ENCODE measurements at regions not wholly inside any gene's neighbourhood (a gene's known extent, or its start where the extent isn't known, plus 50 kb on each side); places are given as distances from the start of the nearest gene placed in this dataset.

GRCh38 chr14:71705460-71705859 lies 226.8 kb upstream of the RGS6 start:
- Mint-ChIP-seq H3K4me1 (ENCODE audit: low read depth) (peaks cover 4% of the 10 kb centered on the region), H3K4me3 (no peak overlapping the region), H3K9me3 (no peaks in the 10 kb centered on the region), H3K27ac (no peak overlapping the region), H3K27me3 (no peaks in the 10 kb centered on the region), H3K36me3 (ENCODE audit: low read depth) (peaks cover 70% of the 10 kb centered on the region)
- Histone ChIP-seq H3K9me3 (ENCODE audit: control insufficient read depth in 1 of 2, insufficient read depth in 1 of 2, low read length in 2 of 2) (no peaks in the 10 kb centered on the region), H3K36me3 (ENCODE audit: insufficient read depth, low read length) (peaks cover 14% of the 10 kb centered on the region), H3K27me3 (ENCODE audit: control insufficient read depth in 1 of 2, insufficient read depth in 2 of 2, low read length in 2 of 2) (no peaks in the 10 kb centered on the region), H3K4me3 (ENCODE audit: low read length) (no peak overlapping the region), H3K27ac (ENCODE audit: low read depth in 1 of 2, low read length in 2 of 2) (no peak overlapping the region), H3K4me1 (ENCODE audit: insufficient read depth, low read length) (no peaks in the 10 kb centered on the region)
- POLR2A ChIA-PET: no interaction called here
- CTCF ChIA-PET: no interaction called here
- TF ChIP-seq, protein P1, sequence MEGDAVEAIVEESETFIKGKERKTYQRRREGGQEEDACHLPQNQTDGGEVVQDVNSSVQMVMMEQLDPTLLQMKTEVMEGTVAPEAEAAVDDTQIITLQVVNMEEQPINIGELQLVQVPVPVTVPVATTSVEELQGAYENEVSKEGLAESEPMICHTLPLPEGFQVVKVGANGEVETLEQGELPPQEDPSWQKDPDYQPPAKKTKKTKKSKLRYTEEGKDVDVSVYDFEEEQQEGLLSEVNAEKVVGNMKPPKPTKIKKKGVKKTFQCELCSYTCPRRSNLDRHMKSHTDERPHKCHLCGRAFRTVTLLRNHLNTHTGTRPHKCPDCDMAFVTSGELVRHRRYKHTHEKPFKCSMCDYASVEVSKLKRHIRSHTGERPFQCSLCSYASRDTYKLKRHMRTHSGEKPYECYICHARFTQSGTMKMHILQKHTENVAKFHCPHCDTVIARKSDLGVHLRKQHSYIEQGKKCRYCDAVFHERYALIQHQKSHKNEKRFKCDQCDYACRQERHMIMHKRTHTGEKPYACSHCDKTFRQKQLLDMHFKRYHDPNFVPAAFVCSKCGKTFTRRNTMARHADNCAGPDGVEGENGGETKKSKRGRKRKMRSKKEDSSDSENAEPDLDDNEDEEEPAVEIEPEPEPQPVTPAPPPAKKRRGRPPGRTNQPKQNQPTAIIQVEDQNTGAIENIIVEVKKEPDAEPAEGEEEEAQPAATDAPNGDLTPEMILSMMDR (IDR thresholded peaks at IDR 0.05): no peak
- no peak for DNase-seq
- intact Hi-C loops (cut with DNase I, micrococcal nuclease): no loop called here
- no peak for ATAC-seq (ENCODE audit: poor library complexity)

- intact Hi-C loops (cut with DNase I, micrococcal nuclease): no loop called here
- ATAC-seq (ENCODE audit: poor library complexity) (no peak), DNase-seq (no peak)
- Histone ChIP-seq H3K27ac (ENCODE audit: low read depth in 1 of 2, low read length in 2 of 2) (no peak overlapping the region), H3K4me3 (ENCODE audit: low read length) (no peak overlapping the region), H3K4me1 (ENCODE audit: insufficient read depth, low read length) (no peaks in the 10 kb centered on the region), H3K27me3 (ENCODE audit: control insufficient read depth in 1 of 2, insufficient read depth in 2 of 2, low read length in 2 of 2) (no peaks in the 10 kb centered on the region), H3K9me3 (ENCODE audit: control insufficient read depth in 1 of 2, insufficient read depth in 1 of 2, low read length in 2 of 2) (no peaks in the 10 kb centered on the region), H3K36me3 (ENCODE audit: insufficient read depth, low read length) (peaks cover 14% of the 10 kb centered on the region)
- Mint-ChIP-seq H3K36me3 (ENCODE audit: low read depth) (peaks cover 62% of the 10 kb centered on the region), H3K4me3 (no peak overlapping the region), H3K27ac (no peak overlapping the region), H3K9me3 (no peaks in the 10 kb centered on the region), H3K4me1 (ENCODE audit: low read depth) (peaks cover 8% of the 10 kb centered on the region), H3K27me3 (no peaks in the 10 kb centered on the region)
- CTCF ChIA-PET: interaction anchor here (0.6 kb wide), 1 partner anchor 703 kb away, joined by 3 read pairs; no protein-coding TSS in a partner anchor
- POLR2A ChIA-PET: no interaction called here
- TF ChIP-seq, protein P1 (IDR thresholded peaks at IDR 0.05): no peak
Observed at GRCh38 chr14:71709076-71709475, 223.2 kb upstream of the RGS6 start.

- H3K4me1 ChIP-seq (ENCODE audit: insufficient read depth, low read length): no peaks in the 10 kb centered on the region
- H3K9me3 ChIP-seq (ENCODE audit: control insufficient read depth in 1 of 2, insufficient read depth in 1 of 2, low read length in 2 of 2): no peaks in the 10 kb centered on the region
- intact Hi-C loops (cut with DNase I, micrococcal nuclease): no loop called here
- no peaks in the 10 kb centered on the region for H3K27me3 ChIP-seq (ENCODE audit: control insufficient read depth in 1 of 2, insufficient read depth in 2 of 2, low read length in 2 of 2)
- H3K4me3 Mint-ChIP-seq: no peak overlapping the region
- CTCF ChIA-PET: no interaction called here
- TF ChIP-seq, protein P1 (IDR thresholded peaks at IDR 0.05): no peak
- POLR2A ChIA-PET: no interaction called here
- ATAC-seq (ENCODE audit: poor library complexity): no peak
- no peaks in the 10 kb centered on the region for H3K9me3 Mint-ChIP-seq
- H3K27ac ChIP-seq (ENCODE audit: low read depth in 1 of 2, low read length in 2 of 2): no peak overlapping the region
- H3K27ac Mint-ChIP-seq: no peak overlapping the region
- no peak overlapping the region for H3K4me3 ChIP-seq (ENCODE audit: low read length)
- H3K36me3 Mint-ChIP-seq (ENCODE audit: low read depth): peaks cover 61% of the 10 kb centered on the region
- peaks cover 8% of the 10 kb centered on the region for H3K4me1 Mint-ChIP-seq (ENCODE audit: low read depth)
- no peaks in the 10 kb centered on the region for H3K27me3 Mint-ChIP-seq
- peaks cover 10% of the 10 kb centered on the region for H3K36me3 ChIP-seq (ENCODE audit: insufficient read depth, low read length)
- DNase-seq: no peak
Observed at GRCh38 chr14:71709987-71710386, 222.2 kb upstream of the RGS6 start.
